ENCODE measurements at regions not wholly inside any gene's neighbourhood (a gene's known extent, or its start where the extent isn't known, plus 50 kb on each side); places are given as distances from the start of the nearest gene placed in this dataset.

- TF ChIP-seq, protein P1, sequence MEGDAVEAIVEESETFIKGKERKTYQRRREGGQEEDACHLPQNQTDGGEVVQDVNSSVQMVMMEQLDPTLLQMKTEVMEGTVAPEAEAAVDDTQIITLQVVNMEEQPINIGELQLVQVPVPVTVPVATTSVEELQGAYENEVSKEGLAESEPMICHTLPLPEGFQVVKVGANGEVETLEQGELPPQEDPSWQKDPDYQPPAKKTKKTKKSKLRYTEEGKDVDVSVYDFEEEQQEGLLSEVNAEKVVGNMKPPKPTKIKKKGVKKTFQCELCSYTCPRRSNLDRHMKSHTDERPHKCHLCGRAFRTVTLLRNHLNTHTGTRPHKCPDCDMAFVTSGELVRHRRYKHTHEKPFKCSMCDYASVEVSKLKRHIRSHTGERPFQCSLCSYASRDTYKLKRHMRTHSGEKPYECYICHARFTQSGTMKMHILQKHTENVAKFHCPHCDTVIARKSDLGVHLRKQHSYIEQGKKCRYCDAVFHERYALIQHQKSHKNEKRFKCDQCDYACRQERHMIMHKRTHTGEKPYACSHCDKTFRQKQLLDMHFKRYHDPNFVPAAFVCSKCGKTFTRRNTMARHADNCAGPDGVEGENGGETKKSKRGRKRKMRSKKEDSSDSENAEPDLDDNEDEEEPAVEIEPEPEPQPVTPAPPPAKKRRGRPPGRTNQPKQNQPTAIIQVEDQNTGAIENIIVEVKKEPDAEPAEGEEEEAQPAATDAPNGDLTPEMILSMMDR (IDR thresholded peaks at IDR 0.05), result no peak
- no peak for TF ChIP-seq POLR2A (IDR thresholded peaks at IDR 0.05)
Observed at GRCh38 chr11:27234043-27234668, 128.9 kb downstream of the CCDC34 start.
